NT2/D1 (cell line): ENCODE measurements at regions not wholly inside any gene's neighbourhood (a gene's known extent, or its start where the extent isn't known, plus 50 kb on each side); places are given as distances from the start of the nearest gene placed in this dataset.

Experiments
- DNase-seq: peaks from one replicate; pipeline ENCODE4 v3.0.0-alpha.2; 2011; ENCODE audit warnings: low read depth, low spot score
- H3K27me3 ChIP-seq: 2 replicates; pipeline ENCODE4 v1.6.0; 2011; ENCODE audit warnings: mild to moderate bottlenecking; ENCODE audit not compliant: insufficient read length, insufficient read depth
- H3K36me3 ChIP-seq: 2 replicates; pipeline ENCODE4 v1.6.1; 2011; ENCODE audit warnings: mild to moderate bottlenecking, low read length, mixed read lengths; ENCODE audit not compliant: insufficient read depth, insufficient read length
- H3K4me1 ChIP-seq: 2 replicates; pipeline ENCODE4 v1.5.1; 2011; ENCODE audit not compliant: insufficient read depth, insufficient read length
- H3K4me3 ChIP-seq: 2 replicates; pipeline ENCODE4 v1.5.1; 2011; ENCODE audit warnings: low read depth; ENCODE audit not compliant: insufficient read length
- H3K9ac ChIP-seq: 2 replicates; pipeline ENCODE4 v1.6.0; 2011; ENCODE audit warnings: low read depth; ENCODE audit not compliant: insufficient read length
- H3K9me3 ChIP-seq: 2 replicates; pipeline ENCODE4 v1.5.1; 2011; ENCODE audit warnings: mild to moderate bottlenecking, low read length; ENCODE audit not compliant: insufficient read depth
- SUZ12 ChIP-seq: IDR thresholded peaks from 2 replicates; pipeline ENCODE4 v1.6.1; 2011; ENCODE audit not compliant: insufficient read length, insufficient read depth; ENCODE audit errors: extremely low read depth
- YY1 ChIP-seq: IDR thresholded peaks from 2 replicates; pipeline ENCODE4 v1.6.1; 2011; ENCODE audit not compliant: insufficient read length, insufficient read depth
- ZNF274 ChIP-seq: IDR thresholded peaks from 2 replicates; pipeline ENCODE4 v1.6.1; 2011; ENCODE audit warnings: mild to moderate bottlenecking, low read depth, low read length

DNA sequence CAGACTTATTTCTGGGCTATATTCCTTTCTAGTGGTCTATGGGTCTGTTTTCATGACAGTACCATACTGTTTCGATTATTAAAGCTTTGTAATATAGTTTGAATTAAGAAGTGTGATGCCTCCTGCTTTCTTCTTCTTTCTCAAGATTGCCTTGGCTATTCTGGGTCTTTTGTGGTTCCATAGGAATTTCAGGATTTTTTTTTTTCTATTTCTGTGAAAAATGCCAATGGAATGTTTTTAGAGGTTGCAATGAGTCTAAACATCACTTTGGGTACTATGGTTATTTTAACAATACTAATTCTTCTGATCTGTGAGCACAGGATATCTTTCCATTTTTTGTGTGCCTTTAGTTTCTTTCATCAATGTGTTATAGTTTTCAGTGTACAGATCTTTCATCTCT is 204.3 kb upstream of the HCCS start:
- no peak for DNase-seq
- H3K4me1 ChIP-seq, result no peaks in the 10 kb centered on the region
- no peaks in the 10 kb centered on the region for H3K9me3 ChIP-seq
- H3K9ac ChIP-seq, result no peak overlapping the region
- no peaks in the 10 kb centered on the region for H3K27me3 ChIP-seq
- no peak overlapping the region for H3K4me3 ChIP-seq
- H3K36me3 ChIP-seq, result no peaks in the 10 kb centered on the region
- TF ChIP-seq YY1, result no peak
- TF ChIP-seq ZNF274, result no peak
- no peak for TF ChIP-seq SUZ12

DNA sequence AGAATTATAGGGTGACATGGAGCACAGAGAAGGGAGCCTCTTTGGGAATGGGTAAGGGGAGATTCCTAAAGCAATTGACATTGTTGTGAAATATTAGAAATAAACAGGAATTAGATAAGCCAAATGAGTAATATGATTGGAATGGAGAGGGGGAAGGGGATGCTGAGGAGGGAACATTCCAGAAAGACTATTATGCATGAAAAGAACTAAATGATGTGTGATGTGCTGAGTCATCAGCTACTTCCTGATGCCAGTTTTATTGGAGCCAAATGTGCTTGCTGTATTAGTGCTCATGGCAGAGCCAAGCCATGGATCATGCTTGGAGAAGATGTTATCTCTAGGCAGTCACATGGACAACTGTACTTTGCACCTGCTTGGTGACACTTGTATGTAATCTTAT is 189.0 kb upstream of the HCCS start:
- no peak for TF ChIP-seq ZNF274
- no peak for TF ChIP-seq SUZ12
- TF ChIP-seq YY1, result no peak
- no peak for DNase-seq
- Histone ChIP-seq H3K9ac (no peak overlapping the region), H3K4me3 (no peak overlapping the region), H3K36me3 (no peaks in the 10 kb centered on the region), H3K4me1 (no peaks in the 10 kb centered on the region), H3K27me3 (no peaks in the 10 kb centered on the region), H3K9me3 (no peaks in the 10 kb centered on the region)

DNA sequence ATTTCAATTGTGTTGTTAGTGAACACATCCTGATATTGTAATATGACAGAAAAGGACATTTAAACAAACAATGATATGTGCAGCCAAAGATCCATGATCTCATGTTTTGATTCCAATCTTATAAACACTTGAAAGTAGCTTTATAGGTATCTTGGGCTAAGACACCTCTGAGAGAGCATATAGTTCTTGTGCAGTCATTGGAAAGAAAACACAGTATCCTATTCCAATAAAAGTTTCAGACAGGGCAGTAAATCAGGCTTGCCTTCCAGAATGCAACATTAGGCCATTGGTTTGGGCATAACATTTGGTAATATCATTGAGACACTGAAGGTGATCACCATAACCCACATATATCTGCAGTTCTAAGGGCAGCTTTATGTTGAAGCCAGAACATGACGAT is 188.3 kb upstream of the HCCS start:
- no peak for DNase-seq
- Histone ChIP-seq H3K27me3 (no peaks in the 10 kb centered on the region), H3K9ac (no peak overlapping the region), H3K4me1 (no peaks in the 10 kb centered on the region), H3K36me3 (no peaks in the 10 kb centered on the region), H3K4me3 (no peak overlapping the region), H3K9me3 (no peaks in the 10 kb centered on the region)
- no peak for TF ChIP-seq YY1
- no peak for TF ChIP-seq SUZ12
- no peak for TF ChIP-seq ZNF274

DNA sequence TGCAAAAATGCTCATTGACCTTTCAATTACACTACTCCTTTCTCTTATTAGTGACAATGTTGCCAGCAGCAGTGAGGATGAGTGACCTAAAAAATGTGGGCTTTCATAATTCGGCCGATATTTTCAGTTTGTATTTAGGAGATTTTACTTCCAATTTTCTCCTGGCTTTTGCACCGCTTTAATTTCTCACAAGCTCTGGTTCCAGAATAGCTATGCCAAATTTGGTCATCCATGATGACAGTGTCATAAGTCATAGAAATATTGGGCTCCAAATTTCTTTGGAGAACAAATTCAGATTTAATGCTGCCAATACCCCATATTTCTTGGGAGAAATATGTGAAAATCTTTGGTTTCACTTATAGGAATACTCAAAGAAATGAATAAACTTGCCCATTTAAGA is 187.7 kb upstream of the HCCS start:
- Histone ChIP-seq H3K36me3 (no peaks in the 10 kb centered on the region), H3K9ac (no peak overlapping the region), H3K4me1 (no peaks in the 10 kb centered on the region), H3K9me3 (0 out of 2 replicates have a peak, but pooled peaks cover 4% of the 10 kb centered on the region), H3K27me3 (no peaks in the 10 kb centered on the region), H3K4me3 (no peak overlapping the region)
- TF ChIP-seq SUZ12 (no peak), YY1 (no peak), ZNF274 (no peak)
- DNase-seq, result no peak

DNA sequence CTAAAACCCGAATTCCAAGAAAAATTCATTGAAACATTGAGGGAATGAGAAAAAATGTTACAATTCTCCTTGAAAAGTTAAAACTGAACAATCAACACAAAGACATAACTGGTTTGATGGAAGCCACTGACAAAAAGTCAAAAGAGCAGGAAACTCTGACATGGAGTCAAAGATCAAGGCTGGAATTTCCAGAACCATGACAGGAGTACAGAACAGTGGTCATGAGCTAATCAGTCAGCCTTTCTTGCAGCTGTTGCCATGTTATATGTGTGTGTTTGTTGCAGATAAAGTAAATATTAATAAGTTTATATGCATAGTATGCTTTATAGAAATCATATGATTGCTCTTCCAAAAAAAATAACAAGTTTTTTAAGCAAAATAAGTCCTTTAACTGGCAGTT is 184.7 kb upstream of the HCCS start:
- H3K9ac ChIP-seq, result no peak overlapping the region
- no peaks in the 10 kb centered on the region for H3K27me3 ChIP-seq
- TF ChIP-seq ZNF274 (no peak), SUZ12 (no peak), YY1 (no peak)
- H3K36me3 ChIP-seq, result no peaks in the 10 kb centered on the region
- H3K9me3 ChIP-seq, result 0 out of 2 replicates have a peak, but pooled peaks cover 7% of the 10 kb centered on the region
- no peaks in the 10 kb centered on the region for H3K4me1 ChIP-seq
- H3K4me3 ChIP-seq, result no peak overlapping the region
- DNase-seq, result no peak

DNA sequence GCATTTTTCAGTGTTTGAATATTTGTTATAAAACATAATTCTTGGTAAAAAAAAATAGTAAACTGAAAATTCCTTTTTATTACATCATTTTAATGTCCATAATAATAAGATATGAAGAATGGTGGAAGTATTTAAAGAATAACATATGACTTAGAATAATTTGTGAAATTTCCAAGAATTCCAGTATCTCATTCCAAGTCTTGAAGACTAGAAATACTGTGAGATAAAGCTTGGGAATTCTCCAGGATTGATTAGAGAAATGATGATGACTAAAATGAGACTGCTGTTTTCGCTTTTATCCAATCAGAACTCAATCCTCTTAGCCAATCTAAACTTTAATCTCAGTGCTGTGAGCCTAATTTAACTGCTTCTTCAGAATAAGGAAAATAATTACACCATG is 184.2 kb upstream of the HCCS start:
- TF ChIP-seq YY1, result no peak
- TF ChIP-seq SUZ12, result no peak
- TF ChIP-seq ZNF274, result no peak
- DNase-seq, result no peak

DNA sequence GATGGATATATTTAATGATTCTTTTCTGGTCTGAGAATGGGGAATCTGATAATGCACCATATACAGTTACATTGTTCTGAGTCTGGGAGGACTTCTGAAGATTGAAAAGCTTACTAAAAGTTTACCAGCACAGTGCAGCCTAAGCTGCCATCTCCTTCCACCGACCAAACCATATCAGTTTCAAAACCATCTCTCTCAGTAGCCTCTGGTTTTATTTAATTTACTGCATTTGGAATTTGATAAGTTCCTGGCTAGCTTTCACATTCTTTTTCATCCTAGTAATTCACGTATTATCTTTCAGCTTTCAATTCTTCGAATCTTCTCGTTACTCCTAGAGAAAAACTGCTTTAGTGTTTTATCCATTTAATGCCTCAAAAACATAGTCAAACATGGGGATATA is 181.4 kb upstream of the HCCS start:
- H3K36me3 ChIP-seq, result no peaks in the 10 kb centered on the region
- DNase-seq, result no peak
- H3K27me3 ChIP-seq, result no peaks in the 10 kb centered on the region
- H3K4me1 ChIP-seq, result no peaks in the 10 kb centered on the region
- TF ChIP-seq SUZ12 (no peak), ZNF274 (no peak), YY1 (no peak)
- 0 out of 2 replicates have a peak, but pooled peaks cover 7% of the 10 kb centered on the region for H3K9me3 ChIP-seq
- H3K9ac ChIP-seq, result no peak overlapping the region
- H3K4me3 ChIP-seq, result no peak overlapping the region

More for the DNA sequence above, 184.2 kb upstream of the HCCS start:
- H3K4me1 ChIP-seq, result no peaks in the 10 kb centered on the region
- no peak overlapping the region for H3K9ac ChIP-seq
- no peak overlapping the region for H3K4me3 ChIP-seq
- H3K9me3 ChIP-seq, result 0 out of 2 replicates have a peak, but pooled peaks cover 7% of the 10 kb centered on the region
- H3K27me3 ChIP-seq, result no peaks in the 10 kb centered on the region
- no peaks in the 10 kb centered on the region for H3K36me3 ChIP-seq
